ENCODE measurements at regions not wholly inside any gene's neighbourhood (a gene's known extent, or its start where the extent isn't known, plus 50 kb on each side); places are given as distances from the start of the nearest gene placed in this dataset.

- Histone ChIP-seq H3F3A (ENCODE audit: insufficient read depth, low read length) (peaks cover 9% of the 10 kb centered on the region), H3K4me2 (ENCODE audit: low read depth, low read length) (peak overlapping the region; percentile 89), H4K20me1 (ENCODE audit: insufficient read depth, low read length) (no peaks in the 10 kb centered on the region), H3K27ac (ENCODE audit: low read length) (peak overlapping the region; percentile 34; the same call in 1 of the 2 replicates), H3K9ac (ENCODE audit: low read length) (peak overlapping the region; percentile 79), H3K4me3 (ENCODE audit: low read length) (peak overlapping the region; percentile 98), H3K36me3 (replicated peaks; ENCODE audit: insufficient read depth, low read length) (0 out of 2 replicates have a peak, but pooled peaks cover 2% of the 10 kb centered on the region), H2AFZ (ENCODE audit: low read length) (peak overlapping the region; percentile 89), H3K4me1 (ENCODE audit: low read length) (peaks cover 16% of the 10 kb centered on the region), H3K9me3 (replicated peaks; ENCODE audit: insufficient read depth, low read length) (no peaks in the 10 kb centered on the region), H3K27me3 (replicated peaks; ENCODE audit: insufficient read depth, low read length) (no peaks in the 10 kb centered on the region), H3K9me2 (replicated peaks; ENCODE audit: insufficient read depth, low read length) (no peaks in the 10 kb centered on the region), H3K79me2 (ENCODE audit: low read length) (peaks cover 50% of the 10 kb centered on the region)
- peak; percentile 10 for DNase-seq
- TF ChIP-seq EZH2 (optimal IDR thresholded peaks at IDR 0.05; ENCODE audit: low read depth, low read length) (no peak), EZH2phosphoT487 (IDR thresholded peaks at IDR 0.05; ENCODE audit: low read length) (no peak)
Observed at GRCh38 chr9:36486329-36486932, 86.3 kb upstream of the MELK start.

- Histone ChIP-seq H3K4me1 (ENCODE audit: low read length) (peaks cover 16% of the 10 kb centered on the region), H3K9me3 (replicated peaks; ENCODE audit: insufficient read depth, low read length) (no peaks in the 10 kb centered on the region), H4K20me1 (ENCODE audit: insufficient read depth, low read length) (no peaks in the 10 kb centered on the region), H3F3A (ENCODE audit: insufficient read depth, low read length) (peaks cover 9% of the 10 kb centered on the region), H3K9me2 (replicated peaks; ENCODE audit: insufficient read depth, low read length) (no peaks in the 10 kb centered on the region), H3K79me2 (ENCODE audit: low read length) (peaks cover 54% of the 10 kb centered on the region), H3K4me2 (ENCODE audit: low read depth, low read length) (peak overlapping the region; percentile 89), H3K27me3 (replicated peaks; ENCODE audit: insufficient read depth, low read length) (no peaks in the 10 kb centered on the region), H3K27ac (ENCODE audit: low read length) (peak overlapping the region; percentile 34; the same call in 1 of the 2 replicates), H3K36me3 (replicated peaks; ENCODE audit: insufficient read depth, low read length) (0 out of 2 replicates have a peak, but pooled peaks cover 2% of the 10 kb centered on the region), H3K9ac (ENCODE audit: low read length) (peak overlapping the region; percentile 79; the same call in 1 of the 2 replicates), H2AFZ (ENCODE audit: low read length) (peak overlapping the region; percentile 89; the same call in 1 of the 2 replicates), H3K4me3 (ENCODE audit: low read length) (peak overlapping the region; percentile 98)
- TF ChIP-seq EZH2 (optimal IDR thresholded peaks at IDR 0.05; ENCODE audit: low read depth, low read length): no peak
- no peak for TF ChIP-seq EZH2phosphoT487 (IDR thresholded peaks at IDR 0.05; ENCODE audit: low read length)
- TF ChIP-seq CTCF (IDR thresholded peaks at IDR 0.05; ENCODE audit: low read length): no peak
- DNase-seq: no peak
Observed at GRCh38 chr9:36485647-36486328, 85.7 kb upstream of the RNF38 start.

DNA sequence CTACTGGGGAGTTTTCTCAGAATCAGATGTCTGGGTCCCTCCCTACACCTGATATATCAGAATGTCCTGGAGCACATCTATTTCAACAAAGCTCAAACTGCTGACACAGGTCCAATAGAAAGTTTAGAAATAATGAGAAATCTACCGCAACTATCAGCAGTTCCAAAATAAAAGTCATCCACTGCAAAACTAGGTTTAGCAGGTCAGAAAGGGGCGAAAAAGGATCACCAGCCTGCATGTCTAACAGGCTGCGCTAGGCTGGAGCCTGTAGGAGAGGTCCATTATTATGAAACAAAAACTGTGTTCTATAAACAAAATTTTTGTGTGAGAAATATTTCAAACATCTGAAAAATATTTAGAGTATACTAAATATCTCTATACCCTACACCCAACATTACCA lies 84.1 kb upstream of the RNF38 start:
- Histone ChIP-seq H3K4me1 (ENCODE audit: low read length) (peaks cover 16% of the 10 kb centered on the region), H3K27ac (ENCODE audit: low read length) (no peak overlapping the region), H3K79me2 (ENCODE audit: low read length) (peaks cover 66% of the 10 kb centered on the region), H3K9me2 (replicated peaks; ENCODE audit: insufficient read depth, low read length) (no peaks in the 10 kb centered on the region), H3K9me3 (replicated peaks; ENCODE audit: insufficient read depth, low read length) (no peaks in the 10 kb centered on the region), H3K36me3 (replicated peaks; ENCODE audit: insufficient read depth, low read length) (0 out of 2 replicates have a peak, but pooled peaks cover 2% of the 10 kb centered on the region), H3K4me3 (ENCODE audit: low read length) (no peak overlapping the region), H3F3A (ENCODE audit: insufficient read depth, low read length) (peaks cover 9% of the 10 kb centered on the region), H2AFZ (ENCODE audit: low read length) (no peak overlapping the region), H3K27me3 (replicated peaks; ENCODE audit: insufficient read depth, low read length) (no peaks in the 10 kb centered on the region), H3K4me2 (ENCODE audit: low read depth, low read length) (no peak overlapping the region), H4K20me1 (ENCODE audit: insufficient read depth, low read length) (no peaks in the 10 kb centered on the region), H3K9ac (ENCODE audit: low read length) (no peak overlapping the region)
- TF ChIP-seq EZH2 (optimal IDR thresholded peaks at IDR 0.05; ENCODE audit: low read depth, low read length) (no peak), CTCF (IDR thresholded peaks at IDR 0.05; ENCODE audit: low read length) (no peak), EZH2phosphoT487 (IDR thresholded peaks at IDR 0.05; ENCODE audit: low read length) (no peak)
- DNase-seq: no peak

Data from MM.1S (cell line).